GM20431 (cell line): ENCODE measurements at regions not wholly inside any gene's neighbourhood (a gene's known extent, or its start where the extent isn't known, plus 50 kb on each side); places are given as distances from the start of the nearest gene placed in this dataset.

Experiments used
- in situ Hi-C: fragments of 300-500 bp; cut with MseI, MboI; formaldehyde crosslinking; loops from one replicate; pipeline ENCODE4 v1.15.0; 2020; ENCODE audit warnings: low sequenced_read_pairs; ENCODE audit not compliant: unreplicated experiment

DNA sequence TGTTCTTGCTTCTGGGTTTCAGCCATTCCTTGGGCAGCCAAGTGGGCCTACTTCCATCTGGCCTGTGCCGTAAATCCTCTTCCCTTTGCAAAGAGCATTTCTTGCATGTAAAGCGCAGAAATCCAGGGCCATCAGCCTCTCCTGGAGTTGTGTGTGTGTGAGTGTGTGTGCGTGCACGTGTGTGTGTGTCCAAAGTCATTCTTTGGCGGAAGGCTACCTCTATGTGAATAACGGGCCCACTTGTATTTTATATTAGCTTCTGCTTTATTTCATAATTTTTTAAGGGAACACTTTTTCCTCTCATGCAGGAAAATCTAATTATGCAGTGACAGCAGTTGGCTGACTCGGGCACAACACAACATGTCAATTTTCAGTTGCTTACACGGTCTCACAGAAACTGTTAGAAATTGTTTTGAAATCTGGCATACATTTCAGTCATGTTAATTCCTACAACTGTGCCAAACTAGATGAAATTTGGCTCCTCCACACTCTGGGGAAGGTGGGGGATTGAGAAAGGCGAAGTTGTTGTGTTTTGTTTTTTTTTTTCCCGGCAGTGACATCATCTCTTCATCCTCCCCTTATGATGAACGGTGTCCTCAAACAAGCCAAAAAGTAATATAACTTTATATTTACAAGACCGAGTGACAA is 223.7 kb upstream of the TSHZ2 start:
- in situ Hi-C loops = no loop called here

DNA sequence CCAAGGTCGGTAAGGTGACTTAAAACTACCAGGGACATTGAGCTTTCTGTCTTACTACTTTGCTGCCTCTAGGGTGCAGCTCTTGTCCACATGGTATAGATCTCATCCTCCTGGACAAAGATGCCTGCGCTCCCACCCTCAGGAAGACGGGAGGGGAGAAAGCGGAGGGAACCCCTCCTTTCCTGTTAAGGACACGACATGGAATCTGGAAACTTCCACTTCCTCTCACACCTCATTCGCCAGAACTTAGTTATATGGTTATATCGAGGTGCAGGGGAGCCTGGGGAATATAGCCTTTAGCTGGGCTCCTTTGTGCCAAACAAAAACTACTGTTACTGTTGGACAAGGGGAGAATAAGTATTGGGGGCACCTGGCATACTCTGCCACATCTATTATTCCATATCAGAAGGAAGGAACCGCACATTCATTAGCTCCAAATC is 224.3 kb upstream of the TSHZ2 start:
- in situ Hi-C loops = no loop called here

DNA sequence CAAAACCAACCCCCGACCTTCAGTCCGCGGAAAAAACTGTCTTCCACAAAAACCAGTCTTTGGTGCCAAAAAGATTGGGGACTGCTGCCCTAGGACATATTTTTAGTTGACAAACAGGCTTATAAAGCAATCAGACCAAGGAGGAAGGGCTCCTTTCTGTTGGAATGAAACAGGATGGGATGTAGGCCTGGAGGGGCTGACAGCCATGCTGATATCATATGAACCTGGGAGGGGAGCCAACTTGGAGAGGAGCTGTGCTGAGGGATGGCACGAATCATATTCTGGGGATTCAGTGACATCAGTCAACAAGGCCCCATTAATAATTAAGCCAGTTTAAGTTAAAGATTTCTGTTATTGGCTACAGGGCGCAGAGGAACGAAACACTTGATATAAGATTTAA is 225.4 kb upstream of the TSHZ2 start:
- in situ Hi-C loops = no loop called here

DNA sequence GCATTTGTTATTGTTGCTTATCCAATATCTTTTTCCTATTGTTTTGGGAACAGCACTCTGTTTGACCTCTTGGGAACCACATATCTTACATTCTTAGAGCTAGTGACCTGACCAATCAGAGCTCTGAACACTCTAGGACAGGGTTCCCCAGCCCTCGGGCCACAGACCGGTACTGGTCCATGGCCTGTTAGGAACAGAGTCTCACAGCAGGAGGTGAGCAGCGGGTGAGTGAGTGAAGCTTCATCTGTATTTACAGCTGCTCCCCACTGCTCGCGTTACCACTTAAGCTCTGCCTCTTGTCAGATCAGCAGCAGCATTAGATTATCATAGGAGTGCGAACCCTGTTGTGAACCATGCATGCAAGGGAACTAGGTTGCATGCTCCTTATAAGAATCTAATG is 226.0 kb upstream of the TSHZ2 start:
- in situ Hi-C loops = no loop called here

DNA sequence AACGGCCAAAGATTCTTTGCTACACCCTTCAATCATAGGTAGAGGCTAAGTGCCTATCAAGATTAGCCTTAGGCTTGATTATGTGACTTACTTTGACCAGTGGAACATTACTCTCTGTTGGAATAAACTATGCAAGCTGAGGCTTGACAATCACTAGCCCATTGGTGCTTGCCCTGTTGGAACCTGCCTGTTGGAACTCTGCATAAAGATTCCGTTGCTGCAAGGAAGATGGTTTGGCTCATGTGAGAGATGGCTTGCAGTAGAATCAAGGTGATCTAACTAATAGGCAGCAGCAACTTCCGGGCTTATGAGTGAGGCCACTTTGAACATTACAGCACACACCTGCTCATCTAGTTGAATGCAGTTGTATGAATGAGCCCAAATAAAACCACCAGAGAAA is 227.7 kb upstream of the TSHZ2 start:
- in situ Hi-C loops = no loop called here

DNA sequence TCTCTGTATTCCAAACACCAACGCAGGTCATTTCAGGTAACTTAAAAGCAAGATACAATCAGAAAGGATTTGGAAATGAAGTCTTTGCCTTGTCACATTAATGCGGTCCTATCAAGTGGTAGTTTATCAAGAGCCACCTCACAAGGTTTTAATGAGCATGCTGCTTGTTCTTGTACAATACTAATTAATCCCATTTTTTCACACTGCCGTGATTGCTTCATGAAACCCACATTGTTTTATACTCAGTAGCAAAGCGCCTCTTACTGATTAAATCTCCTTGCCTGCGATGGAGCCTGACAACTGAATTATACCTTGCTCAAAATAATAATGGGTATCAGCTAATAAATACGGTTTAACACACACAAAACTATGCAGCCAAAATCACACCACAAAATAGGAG is 234.1 kb upstream of the TSHZ2 start:
- in situ Hi-C loops = no loop called here

- in situ Hi-C loops = no loop called here
Measured at GRCh38 chr20:52736507-52736906, 235.7 kb upstream of the TSHZ2 start.

DNA sequence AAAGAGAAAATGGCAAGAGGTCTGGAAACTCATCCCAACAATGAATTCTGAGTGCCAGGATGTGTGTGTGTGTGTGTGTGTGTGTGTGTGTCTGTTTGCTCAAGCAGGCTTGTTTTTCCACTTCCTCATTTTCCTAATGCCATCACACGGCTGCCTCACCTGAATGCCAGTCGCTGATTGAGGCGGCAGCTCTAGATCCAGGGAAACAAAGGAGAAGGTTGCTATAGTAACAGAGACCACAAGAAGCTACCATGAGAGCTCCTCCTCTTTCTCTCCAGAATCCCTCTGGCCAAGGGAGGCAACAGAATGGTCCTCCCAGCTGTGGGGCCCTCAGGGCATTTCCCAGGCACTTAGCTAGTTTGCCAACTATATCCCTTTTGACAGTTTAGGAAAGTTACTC is 241.1 kb upstream of the TSHZ2 start:
- in situ Hi-C loops = no loop called here

DNA sequence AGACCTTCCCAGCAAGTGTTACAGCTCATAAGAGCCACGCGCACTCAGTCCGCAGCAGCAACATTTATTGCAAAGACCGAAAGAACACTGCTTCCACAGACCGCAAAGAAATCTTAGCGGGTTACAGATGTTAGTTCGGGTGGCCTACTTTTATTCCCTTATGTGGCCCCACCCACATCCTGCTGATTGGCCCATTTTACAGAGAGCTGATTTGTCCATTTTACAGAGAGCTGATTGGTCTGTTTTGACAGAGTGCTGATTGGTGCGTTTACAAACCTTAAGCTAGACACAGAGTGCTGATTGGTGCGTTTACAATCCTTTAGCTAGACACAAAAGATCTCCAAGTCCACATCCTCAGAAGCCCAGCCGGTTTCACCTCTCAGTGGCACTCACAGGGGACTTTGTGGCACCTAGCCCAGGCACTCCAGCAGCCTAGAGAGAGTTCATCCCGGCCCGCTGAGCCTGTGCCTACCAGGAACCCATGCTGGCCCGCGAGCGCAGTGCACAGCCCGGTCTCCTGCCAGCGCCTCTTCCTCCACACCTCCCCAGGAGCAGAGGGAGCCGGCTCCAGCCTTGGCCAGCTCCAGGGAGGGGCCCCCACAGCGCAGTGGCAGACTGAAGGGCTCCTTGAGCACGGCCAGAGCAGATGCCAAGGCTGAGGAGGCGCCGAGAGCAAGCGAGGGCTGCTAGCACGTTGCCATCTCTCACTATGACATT is 244.3 kb upstream of the TSHZ2 start:
- in situ Hi-C loops = no loop called here

- in situ Hi-C loops = no loop called here
Measured at GRCh38 chr20:52724541-52724940, 247.6 kb upstream of the TSHZ2 start.

DNA sequence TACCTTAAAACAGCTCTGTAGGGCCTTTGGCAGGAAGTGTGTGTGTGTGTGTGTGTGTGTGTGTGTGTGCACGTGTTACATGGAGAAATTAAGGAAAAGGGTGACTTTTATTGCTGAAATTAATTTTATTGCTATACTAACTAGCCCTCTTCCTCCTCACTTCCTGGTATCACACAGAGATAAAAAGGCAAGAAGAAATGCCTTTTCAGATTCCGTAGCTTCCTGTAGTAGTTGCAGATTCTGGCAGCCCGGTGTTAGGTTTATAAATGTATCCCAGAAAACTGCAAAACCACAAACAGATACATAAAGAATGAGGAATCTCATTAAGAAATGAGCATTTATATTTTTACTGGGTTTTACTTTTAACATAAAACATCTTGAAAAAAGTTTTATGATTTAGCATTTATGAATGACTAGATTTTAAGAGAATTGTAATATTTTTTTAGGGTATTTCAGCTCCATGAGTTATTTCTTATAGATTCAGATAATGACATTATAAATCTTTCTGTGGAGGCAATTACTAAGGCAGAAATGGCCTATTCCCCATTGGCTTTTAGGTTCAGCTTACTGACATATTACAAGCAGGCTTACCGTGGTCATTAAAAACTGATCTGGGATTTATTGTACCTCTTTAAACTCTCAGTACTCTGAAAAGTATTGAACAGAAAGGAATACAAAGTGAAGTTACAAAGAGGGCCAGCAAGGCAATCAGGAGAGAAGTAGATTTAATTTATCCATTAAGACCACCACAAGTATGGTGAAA is 249.1 kb upstream of the TSHZ2 start:
- in situ Hi-C loops = no loop called here

DNA sequence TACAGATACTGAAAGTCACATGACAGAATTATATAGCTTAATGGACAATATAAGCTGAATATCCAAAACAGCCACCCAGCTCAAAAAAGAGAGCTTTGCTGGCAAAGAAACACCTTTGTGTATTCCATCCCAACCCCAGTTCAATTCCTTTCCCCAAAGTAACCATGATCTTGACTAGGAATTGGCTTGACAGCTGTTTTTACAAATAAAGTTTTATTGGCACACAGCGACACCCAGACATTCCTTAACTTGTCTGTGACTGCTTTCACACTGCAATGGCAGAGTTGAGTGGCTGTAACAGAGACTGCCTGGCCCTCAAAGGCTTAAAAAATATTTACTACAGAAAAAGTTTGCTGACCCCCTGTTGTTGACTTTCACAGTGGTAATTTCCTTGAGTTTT is 264.0 kb upstream of the TSHZ2 start:
- in situ Hi-C loops = no loop called here

DNA sequence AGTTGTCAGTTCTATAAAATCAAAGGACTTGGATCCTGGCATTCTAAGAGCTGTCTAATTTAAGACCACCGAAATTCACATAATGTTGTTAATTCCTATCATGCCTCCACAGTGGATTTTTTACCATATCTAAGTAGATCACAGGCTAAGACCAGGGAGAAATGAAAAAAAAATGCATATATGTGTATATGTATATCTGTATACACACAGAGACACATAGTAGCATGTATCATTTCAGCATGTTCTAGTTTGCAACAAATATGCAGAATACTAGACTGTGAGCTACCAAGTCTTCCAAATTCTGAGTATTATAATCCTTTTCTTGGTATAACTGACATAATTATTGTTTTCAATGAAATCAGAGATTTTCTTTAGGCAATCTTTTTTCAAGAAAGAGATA is 267.6 kb upstream of the TSHZ2 start:
- in situ Hi-C loops = no loop called here

DNA sequence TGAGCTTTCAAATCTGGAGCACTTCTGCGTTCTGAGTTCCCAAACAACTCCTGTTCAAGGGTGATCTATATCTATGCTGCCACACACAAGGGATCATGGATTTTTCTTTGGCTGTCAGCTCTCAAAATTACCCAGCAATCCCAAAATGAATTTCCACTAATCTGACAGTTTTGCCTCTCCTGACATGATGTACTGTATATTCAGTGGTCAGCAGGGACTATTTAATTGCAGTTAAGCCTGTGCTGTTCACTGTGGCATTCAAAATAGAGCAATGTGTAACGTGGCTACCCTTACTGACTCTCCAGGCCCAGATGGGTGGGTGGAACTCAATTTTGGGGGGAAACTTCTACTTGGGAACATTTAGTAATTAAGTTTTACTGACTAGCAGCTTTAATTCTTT is 283.8 kb upstream of the TSHZ2 start:
- in situ Hi-C loops = no loop called here

- in situ Hi-C loops = no loop called here
Measured at GRCh38 chr20:52684905-52685304, 287.3 kb upstream of the TSHZ2 start.

DNA sequence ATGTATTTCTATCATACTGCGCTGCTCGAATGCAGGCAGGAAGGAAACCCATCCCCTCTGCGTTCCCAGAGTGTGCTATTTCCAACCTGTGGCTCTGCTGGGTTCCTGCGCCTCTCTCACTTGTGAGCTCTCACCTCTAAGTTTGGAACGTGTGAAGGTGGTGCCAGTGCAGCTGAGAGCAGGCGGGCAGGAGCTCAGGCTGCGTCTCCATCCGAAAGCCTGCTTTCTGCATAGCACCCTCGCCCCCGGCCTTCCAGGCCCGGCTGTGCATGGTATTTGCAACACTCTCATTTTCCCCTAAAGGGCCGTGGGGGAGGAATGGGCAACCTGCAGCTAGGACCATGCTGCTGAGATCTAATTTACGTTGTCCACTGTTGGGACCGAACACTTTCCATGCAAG is 288.0 kb upstream of the TSHZ2 start:
- in situ Hi-C loops = no loop called here

DNA sequence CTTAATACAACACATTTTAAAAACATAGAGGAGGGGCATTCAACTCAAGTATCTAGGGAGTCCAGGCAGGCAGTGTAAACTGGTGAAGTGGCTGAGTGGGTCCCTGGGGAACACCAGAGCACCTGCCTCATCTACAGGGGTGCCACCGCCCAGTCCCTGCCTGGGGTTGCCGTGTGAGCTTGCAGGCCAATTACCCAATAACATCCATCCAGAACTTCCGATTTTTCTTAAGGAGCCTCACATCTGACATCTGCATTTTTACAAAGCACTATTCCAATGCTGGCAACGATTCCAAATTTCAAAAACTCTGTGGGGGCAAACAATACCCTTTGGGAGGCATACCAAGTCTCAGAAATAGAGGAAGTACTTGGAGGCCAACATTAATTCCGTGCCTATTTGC is 288.4 kb upstream of the TSHZ2 start:
- in situ Hi-C loops = no loop called here

DNA sequence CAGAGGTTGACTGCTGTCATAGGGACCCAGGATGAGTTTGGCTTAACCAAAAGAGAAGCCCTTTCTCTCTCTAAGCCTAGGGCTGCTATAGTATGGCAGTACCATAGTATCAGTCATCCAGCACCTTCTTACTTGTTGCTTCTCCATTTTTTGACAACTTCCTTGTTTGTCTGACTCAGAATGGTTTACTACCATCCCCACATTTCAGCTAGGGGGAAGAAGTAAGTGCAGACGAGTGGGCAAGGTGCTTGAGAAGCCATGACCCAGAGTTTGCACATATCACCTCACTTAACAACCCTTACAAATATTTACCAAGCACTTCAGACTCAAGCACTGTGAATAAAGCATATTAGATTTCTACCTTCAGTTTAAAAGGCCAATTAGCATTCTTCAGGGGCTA is 289.9 kb upstream of the TSHZ2 start:
- in situ Hi-C loops = no loop called here

- in situ Hi-C loops = no loop called here
Measured at GRCh38 chr20:52681288-52681687, 290.9 kb upstream of the TSHZ2 start.

- in situ Hi-C loops = no loop called here
Measured at GRCh38 chr20:52677216-52677615, 294.9 kb upstream of the TSHZ2 start.

DNA sequence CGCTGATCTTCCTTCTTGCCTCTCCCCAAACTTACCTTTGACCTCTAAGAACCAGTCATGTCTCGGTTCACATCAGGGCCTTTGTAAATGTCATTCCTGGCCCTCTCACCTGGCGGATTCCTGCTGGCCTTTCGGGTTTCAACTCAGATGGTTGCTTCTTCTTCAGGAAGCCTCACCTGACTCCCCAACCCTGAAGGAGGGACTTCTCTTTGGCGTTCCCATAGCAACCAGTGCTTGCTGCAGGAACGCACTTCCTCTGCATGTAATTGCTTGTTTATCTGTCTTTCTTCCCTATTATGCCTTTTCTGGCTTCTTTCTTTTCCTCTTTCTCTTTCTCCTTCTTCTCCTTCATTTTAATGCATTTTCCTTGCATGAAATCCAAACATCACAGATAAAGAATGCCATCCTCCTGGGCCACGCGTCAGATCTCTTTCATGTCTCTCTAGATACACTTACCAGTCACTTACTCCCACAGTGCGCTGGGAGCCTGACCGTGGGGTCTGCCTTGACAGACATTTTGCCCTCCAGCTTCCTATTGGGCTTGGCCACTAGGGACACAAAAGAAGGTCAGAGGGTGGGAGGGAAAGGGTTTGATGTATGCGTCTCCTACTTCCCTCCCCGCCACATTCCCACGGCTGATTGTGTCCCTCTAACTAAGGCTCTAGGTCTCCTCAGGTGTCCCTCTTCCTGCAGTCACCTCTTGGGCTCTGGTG is 295.7 kb upstream of the TSHZ2 start:
- in situ Hi-C loops = no loop called here
